Activated CD8-positive, alpha-beta T cell treated with anti-CD3 and anti-CD28 coated beads for 36 hours (primary cell): ENCODE measurements at regions not wholly inside any gene's neighbourhood (a gene's known extent, or its start where the extent isn't known, plus 50 kb on each side); places are given as distances from the start of the nearest gene placed in this dataset.

ENCODE experiments used
- ATAC-seq: fragments of 200-7000 bp; cut with Tn5 transposase; one replicate; pipeline ENCODE4 v1.10.0; 2021; ENCODE audit warnings: mild to moderate bottlenecking, moderate library complexity
- CTCF ChIA-PET: fragments of 350-600 bp; sonication (Branson Sonifier 250); formaldehyde crosslinking; loops from one replicate; lab custom pipeline; 2021; ENCODE audit warnings: antibody characterized with exemption; lab: Charles Lee
- POLR2A ChIA-PET: fragments of 350-600 bp; sonication (Branson Sonifier 250); formaldehyde crosslinking; loops from one replicate; lab custom pipeline; 2021; ENCODE audit warnings: antibody characterized with exemption; lab: Charles Lee
- DNase-seq: peaks from one replicate; pipeline ENCODE4 v3.0.0-alpha.2; 2020
- H3K27ac Mint-ChIP-seq: one replicate; pipeline ENCODE4 v1.8.0; 2021; ENCODE audit warnings: mild to moderate bottlenecking, mixed read lengths
- H3K27me3 Mint-ChIP-seq: one replicate; pipeline ENCODE4 v1.8.0; 2021; ENCODE audit warnings: mixed read lengths
- H3K36me3 Mint-ChIP-seq: one replicate; pipeline ENCODE4 v1.8.0; 2021; ENCODE audit warnings: low read depth, mixed read lengths
- H3K4me1 Mint-ChIP-seq: one replicate; pipeline ENCODE4 v1.8.0; 2021; ENCODE audit warnings: low read depth, mixed read lengths
- H3K4me3 Mint-ChIP-seq: one replicate; pipeline ENCODE4 v1.8.0; 2021; ENCODE audit warnings: mild to moderate bottlenecking, moderate library complexity, mixed read lengths
- H3K9me3 Mint-ChIP-seq: one replicate; pipeline ENCODE4 v1.8.0; 2021; ENCODE audit warnings: mixed read lengths
- CTCF ChIP-seq: fragments of 200-600 bp; IDR thresholded peaks from one replicate; pipeline ENCODE4 v1.8.0; 2022; ENCODE audit warnings: antibody characterized with exemption, mild to moderate bottlenecking
- intact Hi-C: fragments of 100-400 bp; cut with micrococcal nuclease; formaldehyde crosslinking; loops from one replicate; pipeline ENCODE4 v1.10.0; 2022

DNA sequence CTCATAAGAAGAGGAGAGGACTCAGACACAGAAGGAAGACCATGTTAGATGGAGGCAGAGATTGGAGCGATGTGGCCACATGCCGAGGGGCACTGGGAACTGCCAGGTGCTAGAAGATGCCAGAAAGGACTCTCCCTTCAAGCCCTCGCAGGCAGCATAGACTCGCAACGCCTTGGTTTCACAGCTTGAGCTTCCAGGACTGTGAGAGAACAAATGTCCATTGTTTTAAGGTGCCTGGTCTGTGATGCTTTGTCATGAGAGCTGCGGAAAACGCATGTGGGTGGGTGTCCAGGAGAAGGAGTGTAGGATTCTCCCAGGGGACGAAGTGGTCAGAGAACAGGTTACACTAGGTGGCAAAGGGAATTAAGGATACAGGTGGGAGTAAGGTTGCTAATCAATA is 125.9 kb upstream of the USP29 start:
- DNase-seq: no peak
- intact Hi-C loops: no loop called here
- Mint-ChIP-seq H3K36me3 (peaks cover 2% of the 10 kb centered on the region), H3K27me3 (no peaks in the 10 kb centered on the region), H3K4me1 (no peaks in the 10 kb centered on the region), H3K27ac (no peak overlapping the region), H3K4me3 (no peak overlapping the region), H3K9me3 (peaks cover 35% of the 10 kb centered on the region)
- ChIA-PET CTCF (no interaction called here), POLR2A (no interaction called here)
- ATAC-seq: no peak
- TF ChIP-seq CTCF: no peak

- no peak for ATAC-seq
- POLR2A ChIA-PET: no interaction called here
Measured at GRCh38 chr19:56994251-56995017, 125.4 kb upstream of the USP29 start.

GRCh38 chr19:56995303-56995702 is 124.5 kb upstream of the USP29 start:
- no peak overlapping the region for H3K27ac Mint-ChIP-seq
- intact Hi-C loops: no loop called here
- CTCF ChIA-PET: no interaction called here
- POLR2A ChIA-PET: no interaction called here
- no peak overlapping the region for H3K4me3 Mint-ChIP-seq
- peaks cover 27% of the 10 kb centered on the region for H3K9me3 Mint-ChIP-seq
- TF ChIP-seq CTCF: no peak
- peaks cover 2% of the 10 kb centered on the region for H3K36me3 Mint-ChIP-seq
- H3K27me3 Mint-ChIP-seq: no peaks in the 10 kb centered on the region
- DNase-seq (no peak), ATAC-seq (no peak)
- no peaks in the 10 kb centered on the region for H3K4me1 Mint-ChIP-seq

More at GRCh38 chr19:56994251-56995017, 125.4 kb upstream of the USP29 start:
- intact Hi-C loops: no loop called here
- DNase-seq: no peak
- Mint-ChIP-seq H3K27me3 (no peaks in the 10 kb centered on the region), H3K9me3 (peaks cover 33% of the 10 kb centered on the region), H3K36me3 (peaks cover 2% of the 10 kb centered on the region), H3K27ac (no peak overlapping the region), H3K4me3 (no peak overlapping the region), H3K4me1 (no peaks in the 10 kb centered on the region)
- CTCF ChIA-PET: interaction anchor here (0.6 kb wide), 1 partner anchor 168 kb away, joined by 4 read pairs; no protein-coding TSS in a partner anchor
- TF ChIP-seq CTCF: no peak

GRCh38 chr19:57002195-57002601 is 117.6 kb upstream of the USP29 start:
- ATAC-seq: no peak
- H3K27me3 Mint-ChIP-seq: no peaks in the 10 kb centered on the region

More at GRCh38 chr19:57002195-57002601, 117.6 kb upstream of the USP29 start:
- no peak for DNase-seq
- peaks cover 22% of the 10 kb centered on the region for H3K9me3 Mint-ChIP-seq
- no peaks in the 10 kb centered on the region for H3K36me3 Mint-ChIP-seq
- TF ChIP-seq CTCF: no peak
- ChIA-PET CTCF (no interaction called here), POLR2A (no interaction called here)
- no peak overlapping the region for H3K27ac Mint-ChIP-seq
- no peaks in the 10 kb centered on the region for H3K4me1 Mint-ChIP-seq
- H3K4me3 Mint-ChIP-seq: no peak overlapping the region
- intact Hi-C loops: no loop called here
